Endodermal cell (in vitro differentiated cells): ENCODE measurements at regions not wholly inside any gene's neighbourhood (a gene's known extent, or its start where the extent isn't known, plus 50 kb on each side); places are given as distances from the start of the nearest gene placed in this dataset.

Experiments used
- DNase-seq: peaks from one replicate; pipeline ENCODE4 v3.0.0-alpha.2; 2017
- H3K27ac ChIP-seq: 2 replicates; pipeline ENCODE4 v1.5.1; 2013; ENCODE audit warnings: mild to moderate bottlenecking, low read depth, low read length, moderate library complexity
- H3K27me3 ChIP-seq: 2 replicates; pipeline ENCODE4 v1.6.1; 2013; ENCODE audit warnings: mild to moderate bottlenecking, low read length, moderate library complexity; ENCODE audit not compliant: insufficient read depth, control insufficient read depth, poor library complexity, severe bottlenecking
- H3K36me3 ChIP-seq: 2 replicates; pipeline ENCODE4 v1.7.0; 2013; ENCODE audit warnings: mild to moderate bottlenecking, low read length, moderate library complexity; ENCODE audit not compliant: control insufficient read depth, insufficient read depth
- H3K4me1 ChIP-seq: one replicate; pipeline ENCODE4 v1.7.0; 2013; ENCODE audit warnings: low read length; ENCODE audit not compliant: control insufficient read depth, insufficient read depth
- H3K4me3 ChIP-seq: 2 replicates; pipeline ENCODE4 v1.5.1; 2013; ENCODE audit warnings: mild to moderate bottlenecking, low read length, moderate library complexity
- H3K9ac ChIP-seq: 2 replicates; pipeline ENCODE4 v1.6.1; 2013; ENCODE audit warnings: mild to moderate bottlenecking, low read length, moderate library complexity; ENCODE audit not compliant: poor library complexity, severe bottlenecking; ENCODE audit errors: extremely low read depth
- H3K9me3 ChIP-seq: 2 replicates; pipeline ENCODE4 v1.6.1; 2013; ENCODE audit warnings: mild to moderate bottlenecking, low read length, moderate library complexity; ENCODE audit not compliant: control insufficient read depth
- H3K27ac Mint-ChIP-seq: 2 replicates; pipeline ENCODE4 v1.8.0; 2020; ENCODE audit warnings: mixed read lengths
- H3K27me3 Mint-ChIP-seq: 2 replicates; pipeline ENCODE4 v1.8.0; 2021; ENCODE audit warnings: mild to moderate bottlenecking, mixed read lengths; ENCODE audit not compliant: insufficient read depth
- H3K36me3 Mint-ChIP-seq: 2 replicates; pipeline ENCODE4 v1.8.0; 2020; ENCODE audit warnings: low read depth, mixed read lengths
- H3K4me1 Mint-ChIP-seq: 2 replicates; pipeline ENCODE4 v1.8.0; 2020; ENCODE audit warnings: mixed read lengths
- H3K4me3 Mint-ChIP-seq: 2 replicates; pipeline ENCODE4 v1.8.0; 2020; ENCODE audit warnings: mild to moderate bottlenecking, moderate library complexity, mixed read lengths
- H3K9me3 Mint-ChIP-seq: 2 replicates; pipeline ENCODE4 v1.8.0; 2020; ENCODE audit warnings: mild to moderate bottlenecking, mixed read lengths
- WGBS, 2 experiments: methylation state at CpG; one replicate each; pipeline versions ENCODE4 v1.1.5 to v1.1.7; 2013; ENCODE audit warnings: missing lambda C conversion rate in 2 of 2, mixed read lengths in 1 of 2; ENCODE audit not compliant: insufficient coverage in 1 of 2, insufficient read length in 1 of 2; 5-methylcytosine and 5-hydroxymethylcytosine counted together
- TF ChIP-seq, protein P1 (sequence below): fragments of 200-600 bp; sonication (generic); conservative IDR thresholded peaks from 2 replicates; pipeline ENCODE4 v1.5.0; 2021; ENCODE audit warnings: antibody characterized with exemption, mild to moderate bottlenecking

DNA sequence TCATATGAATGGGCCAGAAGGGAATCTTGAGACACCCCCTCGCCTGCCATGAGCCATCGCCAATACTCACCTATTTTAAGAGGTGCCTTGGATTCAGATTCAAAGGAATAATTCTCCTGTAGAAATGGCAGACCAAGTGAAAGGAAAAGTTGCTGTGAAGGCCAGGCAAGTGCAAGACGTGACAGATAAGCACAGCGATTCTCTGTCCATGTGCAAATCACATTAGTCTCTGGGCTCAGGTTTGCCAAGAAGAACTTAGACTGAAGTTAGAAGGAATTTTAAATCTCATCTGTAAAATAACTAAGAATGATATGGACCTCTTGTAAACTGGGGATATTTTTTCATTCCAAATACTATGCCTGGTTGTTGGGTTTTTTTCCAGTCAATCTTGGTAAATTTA, 173.6 kb downstream of the UACA start:
- no peaks in the 10 kb centered on the region for H3K36me3 ChIP-seq
- H3K27me3 ChIP-seq, result peaks cover 2% of the 10 kb centered on the region
- H3K27ac ChIP-seq, result no peak overlapping the region
- Mint-ChIP-seq H3K4me1 (peaks cover 3% of the 10 kb centered on the region), H3K4me3 (no peak overlapping the region), H3K9me3 (peaks cover 37% of the 10 kb centered on the region), H3K27ac (no peak overlapping the region), H3K36me3 (no peaks in the 10 kb centered on the region), H3K27me3 (peaks cover 22% of the 10 kb centered on the region)
- WGBS, 2 experiments, result 70 to 75% methylated on average over 4 of the region's 4 CpGs
- peak; percentile 13 for DNase-seq
- TF ChIP-seq, protein P1, sequence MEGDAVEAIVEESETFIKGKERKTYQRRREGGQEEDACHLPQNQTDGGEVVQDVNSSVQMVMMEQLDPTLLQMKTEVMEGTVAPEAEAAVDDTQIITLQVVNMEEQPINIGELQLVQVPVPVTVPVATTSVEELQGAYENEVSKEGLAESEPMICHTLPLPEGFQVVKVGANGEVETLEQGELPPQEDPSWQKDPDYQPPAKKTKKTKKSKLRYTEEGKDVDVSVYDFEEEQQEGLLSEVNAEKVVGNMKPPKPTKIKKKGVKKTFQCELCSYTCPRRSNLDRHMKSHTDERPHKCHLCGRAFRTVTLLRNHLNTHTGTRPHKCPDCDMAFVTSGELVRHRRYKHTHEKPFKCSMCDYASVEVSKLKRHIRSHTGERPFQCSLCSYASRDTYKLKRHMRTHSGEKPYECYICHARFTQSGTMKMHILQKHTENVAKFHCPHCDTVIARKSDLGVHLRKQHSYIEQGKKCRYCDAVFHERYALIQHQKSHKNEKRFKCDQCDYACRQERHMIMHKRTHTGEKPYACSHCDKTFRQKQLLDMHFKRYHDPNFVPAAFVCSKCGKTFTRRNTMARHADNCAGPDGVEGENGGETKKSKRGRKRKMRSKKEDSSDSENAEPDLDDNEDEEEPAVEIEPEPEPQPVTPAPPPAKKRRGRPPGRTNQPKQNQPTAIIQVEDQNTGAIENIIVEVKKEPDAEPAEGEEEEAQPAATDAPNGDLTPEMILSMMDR, result no peak
- peaks cover 17% of the 10 kb centered on the region for H3K9me3 ChIP-seq
- no peaks in the 10 kb centered on the region for H3K4me1 ChIP-seq
- H3K9ac ChIP-seq, result no peak overlapping the region
- H3K4me3 ChIP-seq, result no peak overlapping the region

DNA sequence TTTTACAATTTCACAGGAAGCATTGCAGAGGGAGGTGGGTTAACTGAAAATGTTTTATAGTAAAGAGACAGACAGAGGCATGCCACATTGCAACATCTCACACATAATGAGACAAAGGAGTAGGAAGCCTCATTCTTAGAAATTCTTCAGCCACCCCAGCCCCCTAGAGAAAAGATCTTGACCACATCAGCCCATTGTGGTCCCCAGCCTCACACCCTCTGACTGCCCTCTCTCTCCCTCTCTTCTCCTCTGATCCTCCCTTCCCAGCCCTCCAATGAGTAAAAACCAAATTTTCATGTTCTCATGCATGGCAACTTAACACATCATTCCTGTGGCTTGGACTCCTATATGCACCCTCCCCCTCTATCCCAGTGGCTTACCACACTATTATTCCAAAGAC, 174.1 kb downstream of the UACA start:
- no peak overlapping the region for H3K9ac ChIP-seq
- Mint-ChIP-seq H3K27me3 (peaks cover 27% of the 10 kb centered on the region), H3K36me3 (no peaks in the 10 kb centered on the region), H3K4me3 (no peak overlapping the region), H3K27ac (no peak overlapping the region), H3K9me3 (peaks cover 34% of the 10 kb centered on the region), H3K4me1 (peaks cover 4% of the 10 kb centered on the region)
- peak; percentile 19 for DNase-seq
- H3K36me3 ChIP-seq, result no peaks in the 10 kb centered on the region
- no peaks in the 10 kb centered on the region for H3K4me1 ChIP-seq
- H3K27me3 ChIP-seq, result peaks cover 7% of the 10 kb centered on the region
- TF ChIP-seq, protein P1, result no peak
- no peak overlapping the region for H3K4me3 ChIP-seq
- H3K27ac ChIP-seq, result no peak overlapping the region
- peaks cover 12% of the 10 kb centered on the region for H3K9me3 ChIP-seq

DNA sequence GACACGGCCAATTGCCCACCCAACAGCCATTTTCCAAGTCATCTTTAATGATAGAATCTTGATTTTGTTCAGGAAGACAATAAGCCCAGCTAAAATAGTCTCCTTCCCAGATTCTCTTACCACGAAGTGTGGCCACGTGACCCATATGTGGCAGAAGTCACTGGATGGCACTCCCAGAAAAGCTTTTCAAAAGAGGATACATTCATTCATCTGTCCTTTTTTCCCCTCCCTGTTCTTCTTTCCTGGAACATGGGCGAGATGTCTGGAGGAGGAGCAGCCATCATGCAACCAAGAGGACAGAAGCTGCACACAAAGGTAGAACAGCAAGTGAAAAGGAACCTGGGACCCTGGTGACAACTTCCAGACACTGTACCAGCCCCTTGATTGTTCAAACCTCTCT, 174.7 kb downstream of the UACA start:
- H3K9ac ChIP-seq, result no peak overlapping the region
- H3K27ac ChIP-seq, result no peak overlapping the region
- Mint-ChIP-seq H3K9me3 (peaks cover 28% of the 10 kb centered on the region), H3K36me3 (no peaks in the 10 kb centered on the region), H3K4me3 (no peak overlapping the region), H3K27me3 (peaks cover 32% of the 10 kb centered on the region), H3K4me1 (peaks cover 4% of the 10 kb centered on the region), H3K27ac (no peak overlapping the region)
- peaks cover 5% of the 10 kb centered on the region for H3K9me3 ChIP-seq
- TF ChIP-seq, protein P1, result no peak
- peak; percentile 18 for DNase-seq
- no peak overlapping the region for H3K4me3 ChIP-seq
- H3K4me1 ChIP-seq, result no peaks in the 10 kb centered on the region
- no peaks in the 10 kb centered on the region for H3K36me3 ChIP-seq
- WGBS, 2 experiments, result 96 to 100% methylated on average over 3 to 4 of the region's 4 CpGs
- peaks cover 10% of the 10 kb centered on the region for H3K27me3 ChIP-seq
